ENCODE measurements at regions not wholly inside any gene's neighbourhood (a gene's known extent, or its start where the extent isn't known, plus 50 kb on each side); places are given as distances from the start of the nearest gene placed in this dataset.

- Mint-ChIP-seq H3K27ac (no peak overlapping the region), H3K9me3 (peaks cover 6% of the 10 kb centered on the region), H3K4me1 (no peaks in the 10 kb centered on the region), H3K27me3 (ENCODE audit: low read depth) (no peaks in the 10 kb centered on the region), H3K4me3 (no peak overlapping the region), H3K36me3 (ENCODE audit: low read depth) (no peaks in the 10 kb centered on the region)
- no peak for TF ChIP-seq CTCF (IDR thresholded peaks at IDR 0.05; ENCODE audit: unreplicated experiment in 3 of 3)
Observed at GRCh38 chr3:162250782-162251181, 754.2 kb downstream of the OTOL1 start.

- H3K9me3 Mint-ChIP-seq, result peaks cover 2% of the 10 kb centered on the region
- no peaks in the 10 kb centered on the region for H3K4me1 Mint-ChIP-seq
- H3K36me3 Mint-ChIP-seq (ENCODE audit: low read depth), result no peaks in the 10 kb centered on the region
- no peaks in the 10 kb centered on the region for H3K27me3 Mint-ChIP-seq (ENCODE audit: low read depth)
- H3K4me3 Mint-ChIP-seq, result no peak overlapping the region
- H3K27ac Mint-ChIP-seq, result no peak overlapping the region
- no peak for TF ChIP-seq CTCF (IDR thresholded peaks at IDR 0.05; ENCODE audit: unreplicated experiment in 3 of 3)
Observed at GRCh38 chr3:162262129-162262528, 765.5 kb downstream of the OTOL1 start.

- TF ChIP-seq CTCF (IDR thresholded peaks at IDR 0.05; ENCODE audit: unreplicated experiment in 3 of 3), result no peak
- Mint-ChIP-seq H3K36me3 (ENCODE audit: low read depth) (no peaks in the 10 kb centered on the region), H3K9me3 (no peaks in the 10 kb centered on the region)
Observed at GRCh38 chr3:162263596-162263995, 767.0 kb downstream of the OTOL1 start.

GRCh38 chr3:162269636-162270458 is 773.2 kb downstream of the OTOL1 start:
- Mint-ChIP-seq H3K9me3 (no peaks in the 10 kb centered on the region), H3K36me3 (ENCODE audit: low read depth) (no peaks in the 10 kb centered on the region), H3K4me3 (no peak overlapping the region), H3K27ac (no peak overlapping the region), H3K27me3 (ENCODE audit: low read depth) (no peaks in the 10 kb centered on the region), H3K4me1 (no peaks in the 10 kb centered on the region)
- no peak for TF ChIP-seq CTCF (IDR thresholded peaks at IDR 0.05; ENCODE audit: unreplicated experiment in 3 of 3)

More at GRCh38 chr3:162263596-162263995, 767.0 kb downstream of the OTOL1 start:
- H3K27ac Mint-ChIP-seq, result no peak overlapping the region
- H3K4me3 Mint-ChIP-seq, result no peak overlapping the region
- H3K27me3 Mint-ChIP-seq (ENCODE audit: low read depth), result no peaks in the 10 kb centered on the region
- H3K4me1 Mint-ChIP-seq, result no peaks in the 10 kb centered on the region

- no peaks in the 10 kb centered on the region for H3K36me3 Mint-ChIP-seq (ENCODE audit: low read depth)
- no peak for TF ChIP-seq CTCF (IDR thresholded peaks at IDR 0.05; ENCODE audit: unreplicated experiment in 3 of 3)
- H3K27me3 Mint-ChIP-seq (ENCODE audit: low read depth), result no peaks in the 10 kb centered on the region
- H3K4me1 Mint-ChIP-seq, result no peaks in the 10 kb centered on the region
- peaks cover 2% of the 10 kb centered on the region for H3K9me3 Mint-ChIP-seq
- H3K4me3 Mint-ChIP-seq, result no peak overlapping the region
- no peak overlapping the region for H3K27ac Mint-ChIP-seq
Observed at GRCh38 chr3:162274070-162274469, 777.5 kb downstream of the OTOL1 start.

GRCh38 chr3:162278834-162279233 is 782.2 kb downstream of the OTOL1 start:
- no peaks in the 10 kb centered on the region for H3K4me1 Mint-ChIP-seq
- H3K27ac Mint-ChIP-seq, result no peak overlapping the region
- H3K36me3 Mint-ChIP-seq (ENCODE audit: low read depth), result no peaks in the 10 kb centered on the region
- H3K4me3 Mint-ChIP-seq, result no peak overlapping the region
- H3K27me3 Mint-ChIP-seq (ENCODE audit: low read depth), result no peaks in the 10 kb centered on the region
- peaks cover 12% of the 10 kb centered on the region for H3K9me3 Mint-ChIP-seq
- TF ChIP-seq CTCF (IDR thresholded peaks at IDR 0.05; ENCODE audit: unreplicated experiment in 3 of 3), result no peak

All from nephron (organoid).